ENCODE measurements at regions not wholly inside any gene's neighbourhood (a gene's known extent, or its start where the extent isn't known, plus 50 kb on each side); places are given as distances from the start of the nearest gene placed in this dataset.
"Not testable (repeated sequence)": the region's sequence is repeated elsewhere in the genome, so short reads cannot be mapped to it uniquely, and the experiment has no call there.

DNA sequence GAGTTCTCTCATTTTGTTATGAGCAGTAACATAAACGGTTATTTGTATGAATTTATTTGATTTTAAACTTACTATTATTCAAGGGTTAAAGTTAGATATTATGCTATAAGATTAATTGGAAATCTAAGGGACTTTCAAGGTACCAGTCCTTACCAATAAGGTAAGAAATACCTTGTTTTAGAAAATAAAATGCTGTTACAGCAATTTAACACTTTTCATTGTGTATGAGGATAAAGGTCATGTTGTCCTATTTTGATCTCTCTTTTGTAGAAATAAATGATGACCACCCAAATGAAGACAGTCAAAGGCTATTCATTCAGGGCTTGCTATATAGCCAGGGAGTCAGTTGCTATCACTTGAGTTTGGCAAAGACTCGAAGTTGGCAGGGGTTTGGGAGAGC, 1185.9 kb upstream of the GOT2 start:
- no peak for DNase-seq

DNA sequence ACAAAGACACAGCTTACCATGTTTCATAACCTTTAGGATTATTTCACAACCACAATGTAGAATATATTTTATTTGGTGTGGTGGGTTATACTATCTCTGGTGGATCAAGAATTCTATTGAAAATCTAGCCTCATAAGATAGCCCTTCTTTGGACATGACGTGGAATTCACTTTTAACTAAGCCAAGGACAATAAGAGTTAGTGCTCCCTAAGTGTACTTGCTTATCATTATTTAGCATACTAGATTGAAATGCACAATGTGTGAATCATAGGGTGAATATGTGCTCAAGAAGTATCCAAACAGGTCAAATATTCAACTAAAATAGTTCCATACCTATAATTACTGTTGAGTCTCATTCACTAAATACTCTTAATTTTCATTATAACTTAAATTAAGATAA, 1179.5 kb upstream of the GOT2 start:
- DNase-seq: no peak

DNA sequence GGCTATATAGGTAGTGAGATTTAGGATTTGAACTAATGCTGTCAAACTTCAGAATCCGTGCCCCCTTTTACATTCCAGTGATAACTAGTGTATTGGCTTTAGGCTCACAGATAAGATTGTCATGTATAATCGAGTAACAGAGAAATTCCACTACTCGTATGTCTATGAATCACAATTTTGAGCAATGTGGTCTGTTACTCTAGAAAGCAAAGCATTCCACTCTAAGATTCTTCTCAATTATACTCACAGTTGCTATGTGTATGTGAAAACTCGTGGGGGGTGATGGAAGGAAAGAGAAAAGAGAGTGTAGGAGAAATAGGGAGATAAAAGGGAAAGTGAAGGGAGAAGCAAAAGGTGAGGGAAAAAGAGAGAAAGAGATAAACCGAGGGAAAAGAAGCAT, 1175.1 kb upstream of the GOT2 start:
- DNase-seq: no peak

DNA sequence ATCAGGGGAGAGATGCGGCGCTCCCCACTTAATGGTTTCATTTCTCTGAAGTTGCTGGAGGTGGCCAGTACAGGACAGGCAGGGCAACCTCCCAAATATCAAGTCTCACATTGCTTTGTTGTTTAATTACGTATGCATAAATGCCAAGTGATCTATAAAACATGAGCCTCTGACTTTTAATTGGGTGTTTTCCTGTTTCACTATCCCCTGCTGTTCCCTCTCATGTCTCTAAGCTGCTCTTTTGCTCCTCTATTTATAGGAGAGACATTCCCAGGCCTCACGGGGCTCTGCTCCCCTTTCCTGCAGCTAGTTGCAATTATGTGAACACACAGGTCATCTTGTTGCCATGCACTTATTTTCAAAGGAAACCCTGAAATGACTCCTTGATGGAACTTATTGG, 1173.5 kb upstream of the GOT2 start:
- no peak for DNase-seq

DNA sequence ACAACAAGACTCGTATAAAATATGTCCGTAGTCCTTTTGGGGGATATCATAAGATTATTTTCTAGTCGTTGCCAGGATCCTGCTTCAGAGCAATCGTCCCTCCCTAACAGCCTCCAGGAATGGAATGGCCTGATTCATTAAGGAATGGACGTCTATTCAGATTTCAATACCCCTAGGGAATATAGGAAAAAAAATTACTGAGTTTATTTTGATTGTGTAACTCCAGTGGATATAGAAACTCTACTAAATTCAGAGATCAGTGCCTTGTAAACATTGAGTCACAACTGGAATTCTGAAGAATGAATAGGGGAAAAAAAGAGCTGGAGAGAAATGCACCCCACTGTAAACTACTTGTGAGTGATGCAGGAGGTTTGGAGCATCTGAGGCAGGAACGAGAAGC, 1171.5 kb upstream of the GOT2 start:
- no peak for DNase-seq

DNA sequence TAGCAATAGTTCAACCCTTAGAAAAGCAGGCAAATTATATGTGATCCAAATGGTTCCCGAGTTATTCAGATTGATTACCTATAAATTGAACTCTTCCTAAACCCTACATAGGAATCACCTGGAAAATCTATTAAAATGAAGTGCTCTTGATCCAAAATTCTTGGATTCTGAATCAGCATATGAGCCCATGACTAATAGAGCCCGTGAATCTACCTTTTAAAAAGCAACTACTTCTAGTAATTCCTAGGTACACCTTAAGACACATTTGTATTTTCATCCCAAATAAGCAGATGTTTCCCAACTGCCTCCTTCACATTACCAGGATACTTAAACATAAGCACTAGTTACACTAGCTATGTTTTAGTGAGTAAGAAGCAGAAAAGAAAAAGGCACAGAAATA, 1171.0 kb upstream of the GOT2 start:
- no peak for DNase-seq

DNA sequence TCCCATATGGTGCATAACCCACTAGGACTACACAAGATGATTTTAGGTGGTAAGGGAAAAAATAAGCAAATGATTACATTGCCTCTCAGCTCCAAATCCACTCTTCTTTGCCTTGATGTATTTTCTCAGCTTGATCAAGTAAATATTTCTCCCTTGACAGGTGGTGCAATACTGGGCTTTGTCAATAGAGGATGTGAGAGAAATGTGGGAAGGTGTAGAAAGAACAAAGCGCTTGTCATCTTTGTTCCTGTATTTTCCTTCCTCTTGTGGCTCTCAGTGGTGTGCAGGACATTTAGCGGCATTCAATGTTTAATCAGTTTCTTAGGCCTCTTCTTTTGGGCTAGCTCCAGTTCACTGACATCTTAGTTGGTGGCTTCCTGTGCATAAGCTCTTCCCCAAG, 1165.8 kb upstream of the GOT2 start:
- DNase-seq: no peak

DNA sequence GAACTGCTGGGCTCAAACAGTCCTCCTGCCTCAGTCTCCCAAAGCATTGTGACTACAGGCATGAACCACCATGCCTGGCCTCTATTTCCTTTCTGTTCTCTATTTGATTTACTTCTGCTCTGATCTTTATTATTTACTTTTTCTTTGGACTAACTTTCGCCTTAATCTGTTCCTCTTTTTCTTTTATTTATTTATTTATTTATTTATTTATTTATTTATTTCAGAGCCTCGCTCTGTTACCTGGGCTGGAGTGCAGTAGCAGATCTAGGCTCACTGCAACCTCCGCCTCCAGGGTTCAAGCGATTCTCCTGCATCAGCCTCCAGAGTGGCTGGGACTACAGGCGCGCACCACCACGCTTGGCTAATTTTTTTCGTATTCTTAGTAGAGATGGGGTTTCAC, 1158.3 kb upstream of the GOT2 start:
- no peak for DNase-seq

DNA sequence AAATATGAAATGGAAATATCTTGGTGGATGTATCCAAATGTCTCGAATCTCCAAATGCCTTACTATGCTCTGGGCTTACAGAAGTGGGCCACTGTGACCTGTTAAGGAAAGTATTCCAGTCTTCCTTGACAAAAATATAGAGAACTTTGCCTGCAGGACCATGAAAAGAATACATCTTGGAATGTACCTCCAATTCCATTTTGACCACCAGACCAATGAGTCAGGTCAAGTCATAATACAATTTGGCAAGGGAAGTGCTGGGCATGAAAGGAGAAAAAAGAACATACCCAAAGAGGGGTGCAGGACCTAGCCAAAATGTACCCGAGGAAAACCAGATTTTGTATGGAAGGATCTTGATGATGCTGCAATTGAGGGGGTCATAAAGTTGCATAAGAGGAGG, 1153.7 kb upstream of the GOT2 start:
- DNase-seq: no peak

DNA sequence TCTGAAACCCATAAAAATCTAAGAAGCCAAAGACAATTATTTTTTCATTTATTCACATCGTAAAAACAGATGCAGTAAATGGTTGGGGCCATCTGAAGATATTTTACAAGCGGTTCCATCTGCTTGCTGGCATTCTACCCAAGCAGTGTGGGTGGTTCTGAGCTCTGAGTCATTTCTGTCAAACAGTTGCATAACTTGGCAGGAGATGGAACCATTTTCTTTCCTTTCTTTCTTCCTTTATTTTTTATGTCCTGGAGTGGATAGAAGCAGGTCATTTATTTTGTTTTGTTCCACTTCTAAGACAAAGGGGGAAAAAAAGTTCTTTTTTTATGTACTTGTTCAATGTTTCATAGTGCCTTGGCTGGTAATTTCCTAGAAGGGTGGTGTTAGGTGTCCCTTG, 1151.9 kb upstream of the GOT2 start:
- DNase-seq: no peak

DNA sequence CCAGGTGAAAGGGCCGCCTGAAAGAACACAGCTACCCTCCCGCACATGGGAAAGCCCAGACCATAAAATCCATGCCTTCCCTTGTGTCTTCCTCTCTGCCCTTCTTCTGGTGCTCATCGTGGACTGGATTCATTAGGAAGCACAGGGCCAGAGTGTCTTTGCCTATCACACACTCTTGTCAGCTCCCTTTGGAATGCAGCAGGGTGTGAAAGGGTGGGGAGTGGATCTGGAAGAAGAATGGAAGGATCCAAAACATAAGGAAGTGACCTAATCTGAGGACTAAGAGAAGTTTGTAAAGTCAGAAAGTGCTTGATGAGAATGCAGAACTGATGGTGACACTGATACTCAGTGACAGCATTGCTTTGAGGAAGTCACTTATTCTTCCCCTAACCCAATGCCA, 1147.3 kb upstream of the GOT2 start:
- DNase-seq: no peak

DNA sequence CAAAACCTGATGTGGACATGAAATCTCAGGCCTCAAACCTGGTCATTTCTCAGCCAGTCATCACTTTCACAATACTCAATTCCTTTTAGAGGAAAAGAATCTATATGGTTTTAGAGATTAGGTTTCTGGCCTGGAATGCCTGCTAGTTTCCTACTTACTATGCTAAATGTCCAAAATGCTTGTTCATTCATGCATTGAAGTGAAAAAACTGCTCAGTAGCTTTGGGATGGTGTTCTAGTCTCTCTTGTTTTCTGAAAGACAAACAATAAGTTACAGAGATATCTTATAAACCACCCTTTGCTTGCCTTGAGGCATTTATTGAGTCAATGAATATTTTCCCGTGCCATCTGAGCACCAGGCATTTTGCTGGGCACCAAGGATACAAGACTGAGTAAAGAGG, 1146.5 kb upstream of the GOT2 start:
- DNase-seq: no peak

DNA sequence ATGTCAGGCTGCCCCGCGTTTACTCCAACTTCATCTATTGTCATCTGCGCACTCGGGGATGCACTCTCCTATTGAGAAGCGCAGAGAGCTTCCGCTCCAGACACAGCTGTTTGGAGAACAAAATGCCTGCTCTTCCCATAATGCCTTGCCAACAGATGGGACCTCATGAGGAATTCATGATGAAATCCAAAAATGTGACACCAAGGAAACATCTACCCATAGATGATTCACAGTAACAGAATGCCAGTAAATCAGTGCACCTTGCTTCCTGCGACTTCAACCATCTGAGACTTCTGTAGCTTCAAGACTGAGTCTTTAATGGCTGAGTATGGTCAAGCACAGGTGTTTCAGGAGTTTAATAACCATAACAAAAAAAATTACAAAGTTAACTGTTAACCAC, 1144.9 kb upstream of the GOT2 start:
- DNase-seq: no peak

DNA sequence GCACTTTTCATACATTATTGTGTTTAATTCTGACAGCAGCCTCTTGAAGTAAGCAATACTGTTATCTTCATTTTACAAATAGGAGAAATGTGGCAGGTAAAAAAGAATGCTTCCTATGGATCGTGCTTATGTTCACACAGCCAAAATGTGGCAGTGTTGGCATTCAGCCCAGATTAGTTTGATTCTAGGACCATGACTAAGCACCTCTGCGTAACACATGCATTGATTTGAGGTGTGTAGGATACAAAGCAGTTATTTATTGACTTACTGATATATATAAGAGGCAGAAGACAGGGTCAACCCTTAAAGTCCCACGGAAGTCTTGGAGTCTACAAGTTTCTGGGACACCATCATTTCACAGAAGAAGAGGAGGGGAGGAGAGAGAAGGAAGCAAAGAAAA, 1144.4 kb upstream of the GOT2 start:
- no peak for DNase-seq

DNA sequence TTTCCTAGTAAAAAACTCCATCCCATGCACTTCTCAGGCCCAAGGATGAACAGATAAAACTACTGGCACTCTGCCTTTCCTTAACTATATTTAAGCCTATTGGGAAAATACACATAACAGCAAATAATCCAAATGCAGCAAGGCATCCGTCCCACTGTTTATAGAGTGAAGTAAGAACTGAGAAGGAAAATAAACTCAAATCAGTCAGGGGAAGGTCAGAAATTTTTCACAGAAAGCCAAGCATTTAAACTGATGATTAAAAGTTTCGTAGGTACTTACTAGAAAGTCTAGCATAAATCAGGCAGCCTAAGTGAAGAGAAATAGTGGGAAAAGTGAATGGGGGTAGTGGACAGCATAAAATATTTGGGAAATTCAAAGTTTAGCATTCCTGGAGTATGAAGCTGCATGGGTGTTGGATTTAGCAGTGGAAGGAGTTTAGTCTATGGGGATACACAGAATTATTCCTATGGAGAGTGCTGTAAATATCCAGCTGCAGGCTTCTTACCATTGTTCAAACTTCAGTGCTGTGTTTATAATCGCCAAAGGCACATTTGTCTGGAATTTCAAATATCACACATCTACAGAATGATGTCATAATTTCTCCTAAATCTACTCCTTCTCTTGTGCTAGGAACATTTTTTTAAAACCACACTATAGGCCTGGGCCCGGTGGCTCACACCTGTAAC, 1131.0 kb upstream of the GOT2 start:
- DNase-seq: no peak

DNA sequence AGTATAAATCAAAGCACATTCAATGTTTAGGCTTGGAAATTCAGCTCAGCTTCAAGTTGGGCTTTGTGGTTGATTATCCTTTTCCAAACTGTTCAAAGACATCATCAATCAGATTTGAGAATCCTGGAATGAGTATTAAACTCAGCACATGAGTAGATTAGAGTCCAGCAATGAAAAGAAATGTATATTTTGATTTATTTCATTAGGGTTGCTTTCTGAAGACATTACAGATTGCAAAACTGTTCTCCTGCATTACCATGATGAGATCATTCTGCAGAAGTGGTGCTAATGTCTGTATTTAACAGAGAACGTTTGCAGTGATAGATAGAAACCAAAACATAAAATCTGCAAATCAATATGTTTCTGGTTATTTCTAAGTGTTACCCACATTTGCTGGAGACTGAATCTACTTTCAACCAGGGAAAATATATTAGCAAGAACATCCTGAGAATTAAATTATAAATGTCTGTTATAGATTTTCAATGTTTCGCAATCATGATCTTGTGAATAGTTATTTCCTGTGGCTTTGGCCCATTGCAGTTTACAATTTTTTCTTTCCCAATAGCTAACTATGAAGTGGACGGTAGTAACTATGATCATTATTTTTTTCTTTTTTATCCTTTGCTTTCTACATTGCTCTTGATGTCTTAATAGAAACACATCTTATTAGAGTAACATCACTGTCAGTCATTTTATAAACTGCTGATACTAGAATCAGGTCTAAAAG, 1125.7 kb upstream of the GOT2 start:
- DNase-seq: no peak

DNA sequence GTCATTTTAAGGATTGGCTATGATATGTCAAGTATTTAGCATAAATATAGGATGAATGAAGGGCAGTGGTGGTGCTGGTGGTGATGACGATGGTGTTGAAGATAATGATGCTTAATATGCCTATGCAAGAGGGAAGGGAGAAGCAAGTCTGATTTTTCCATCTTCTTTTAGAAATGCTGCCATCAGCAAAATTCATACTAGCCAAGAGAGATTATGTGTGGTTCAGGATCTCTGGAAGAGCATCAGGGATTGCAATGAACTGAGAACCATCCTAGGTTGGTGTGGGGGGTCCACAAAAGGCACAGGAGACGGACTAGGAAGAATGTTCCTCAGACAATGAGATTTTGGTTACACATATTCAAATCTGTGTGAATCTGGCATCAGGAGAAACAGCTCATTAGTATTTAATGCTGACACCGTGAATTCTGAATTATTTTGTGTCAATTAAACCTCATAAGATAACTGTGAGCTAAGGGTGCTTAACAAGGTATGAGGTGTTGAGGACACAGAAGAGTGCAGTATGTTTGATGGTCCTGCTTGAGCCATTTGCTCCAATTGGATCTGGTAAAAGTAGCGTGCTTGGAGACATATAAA, 1120.8 kb upstream of the GOT2 start:
- DNase-seq: no peak

DNA sequence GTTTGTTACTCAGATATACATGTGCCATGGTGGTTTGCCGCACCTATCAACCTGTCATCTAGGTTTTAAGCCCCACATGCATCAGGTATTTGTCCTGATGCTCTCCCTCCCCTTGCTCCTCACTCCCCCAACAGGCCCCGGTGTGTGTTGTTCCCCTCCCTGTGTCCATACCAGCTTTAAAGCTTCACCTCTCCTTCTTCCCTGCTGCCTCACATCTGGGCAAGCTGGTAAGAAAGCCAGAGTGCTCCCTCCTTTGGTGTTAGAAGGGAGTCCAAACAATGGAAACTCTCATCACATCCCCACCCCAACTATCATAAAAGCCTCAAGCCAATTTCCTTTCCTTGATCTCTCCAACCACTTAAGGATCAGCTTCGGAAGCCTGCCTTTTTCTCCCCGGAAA, 1115.6 kb upstream of the GOT2 start:
- no peak for DNase-seq

DNA sequence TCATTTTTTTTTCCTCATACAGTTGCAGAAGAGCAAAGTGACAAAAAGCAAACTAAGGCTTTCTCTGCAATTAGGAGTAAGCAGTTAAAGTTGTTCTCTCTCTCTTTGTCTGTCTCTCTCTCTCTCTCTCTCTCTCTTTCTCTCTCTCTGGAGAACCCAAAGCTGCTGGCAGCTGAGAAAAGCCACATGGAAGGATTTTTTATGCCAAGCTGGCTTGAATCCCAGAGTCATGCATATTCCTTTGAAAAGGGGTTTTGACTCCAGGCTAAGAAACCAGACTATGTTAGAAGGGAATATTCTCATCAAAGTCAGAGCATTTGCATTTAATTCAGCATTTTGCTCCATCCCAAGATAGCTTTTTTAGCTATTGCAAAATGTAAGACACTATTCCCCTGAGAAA, 1114.2 kb upstream of the GOT2 start:
- no peak for DNase-seq

DNA sequence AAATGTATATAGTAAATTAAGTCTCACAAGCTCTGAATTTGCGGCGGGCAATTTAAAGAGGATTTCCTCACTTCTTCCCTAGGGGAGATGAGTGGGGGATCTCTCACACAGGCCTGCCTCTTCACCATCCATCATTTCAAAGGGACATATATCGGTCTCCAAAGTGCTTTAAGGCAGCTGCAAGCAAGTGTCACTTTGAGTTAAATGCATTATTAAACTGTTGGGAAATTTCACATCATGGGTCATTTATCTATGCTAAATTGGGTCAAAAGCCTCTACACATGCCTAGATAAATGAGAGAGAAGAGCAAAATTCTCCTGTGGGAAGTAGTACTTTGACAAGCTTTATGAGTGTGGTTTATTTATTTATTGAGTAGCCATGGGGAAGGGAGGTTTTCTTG, 1106.1 kb upstream of the GOT2 start:
- no peak for DNase-seq

DNA sequence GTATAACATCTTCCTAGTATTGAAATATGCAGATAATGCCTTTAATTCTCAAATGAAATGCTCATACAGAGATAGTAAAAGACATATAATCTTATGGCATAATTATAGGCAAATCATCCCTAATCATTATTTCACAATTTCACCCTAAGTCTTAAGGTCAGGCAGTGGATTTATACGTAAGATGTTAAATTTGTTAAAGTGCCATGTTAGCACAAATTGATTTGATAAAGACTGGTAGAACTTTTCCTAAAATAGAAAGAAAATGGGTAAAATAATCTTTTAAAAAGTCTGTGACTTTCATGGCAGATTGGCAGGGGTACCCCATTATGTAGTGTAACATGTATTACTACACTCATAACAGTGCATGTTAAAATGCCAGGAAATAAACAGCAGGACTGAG, 1092.7 kb upstream of the GOT2 start:
- no peak for DNase-seq

DNA sequence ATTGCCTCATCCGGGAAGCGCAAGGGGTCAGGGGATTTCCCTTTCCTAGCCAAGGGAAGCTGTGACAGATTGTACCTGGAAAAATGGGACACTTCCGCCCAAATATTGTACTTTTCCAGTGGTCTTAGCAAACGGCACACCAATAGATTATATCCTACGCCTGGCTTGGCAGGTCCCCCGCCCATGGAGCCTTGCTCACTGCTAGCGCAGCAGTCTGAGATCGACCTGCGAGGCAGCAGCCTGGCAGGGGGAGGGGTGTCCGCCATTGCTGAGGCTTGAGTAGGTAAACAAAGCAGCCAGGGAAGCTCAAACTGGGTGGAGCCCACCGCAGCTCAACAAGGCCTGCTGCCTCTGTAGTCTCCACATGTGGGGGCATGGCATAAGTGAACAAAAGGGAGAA, 1075.4 kb upstream of the GOT2 start:
- not testable (repeated sequence) for DNase-seq

DNA sequence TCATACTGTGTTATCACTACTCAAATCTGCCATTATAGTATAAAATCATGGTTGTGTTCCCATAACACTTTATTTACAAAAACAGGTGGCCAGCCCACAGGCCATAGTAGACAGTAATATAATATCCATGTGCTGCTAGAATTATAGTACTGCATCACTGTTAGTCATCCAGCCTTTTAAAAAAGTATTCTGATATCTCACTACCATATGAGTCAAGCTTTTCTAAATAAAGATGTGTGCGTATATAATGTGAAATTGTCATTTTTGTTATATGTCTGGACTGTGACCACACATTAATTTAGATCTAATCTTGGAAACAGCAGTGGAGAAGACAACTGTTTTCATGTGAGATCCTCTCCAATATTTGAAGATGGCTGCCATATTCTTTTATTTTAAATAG, 1049.1 kb upstream of the GOT2 start:
- DNase-seq: no peak

DNA sequence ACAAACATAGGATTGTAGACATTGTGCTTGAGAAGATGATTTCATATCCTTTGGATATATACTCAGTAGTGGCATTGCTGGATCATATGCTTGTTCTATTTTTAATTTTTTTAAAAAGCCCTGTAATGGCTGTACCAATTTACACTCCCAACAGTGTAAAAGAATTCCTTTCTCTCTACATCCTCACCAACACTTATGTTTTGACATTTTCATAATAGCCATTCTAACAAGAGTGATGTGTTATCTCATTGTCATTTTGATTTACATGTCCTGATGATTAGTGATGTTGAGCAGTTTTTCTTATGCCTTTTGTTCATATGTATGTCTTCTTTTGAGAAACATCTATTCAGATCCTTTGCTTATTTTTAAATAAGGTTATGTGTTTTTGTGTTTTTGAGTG, 1039.2 kb upstream of the GOT2 start:
- DNase-seq: no peak

DNA sequence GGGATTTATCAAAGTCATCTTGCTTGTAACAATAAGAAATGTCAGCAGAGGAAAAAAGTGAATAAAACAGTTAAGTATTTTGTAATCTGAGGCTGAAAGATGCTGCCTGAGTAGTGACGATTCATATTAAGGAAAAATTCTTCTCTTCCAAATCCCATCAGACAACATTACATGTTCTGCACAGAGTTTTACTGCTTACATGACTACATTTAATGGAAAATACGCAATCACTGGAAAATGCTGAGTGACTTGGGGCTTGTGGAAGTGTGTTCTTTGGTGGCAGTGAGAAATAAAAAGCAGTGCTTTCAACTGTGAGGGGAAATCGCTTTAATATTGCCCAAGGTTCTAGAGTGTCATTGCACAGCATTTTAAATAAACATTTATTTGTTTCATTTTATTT, 1025.2 kb upstream of the GOT2 start:
- DNase-seq: no peak
